ENCODE measurements at regions not wholly inside any gene's neighbourhood (a gene's known extent, or its start where the extent isn't known, plus 50 kb on each side); places are given as distances from the start of the nearest gene placed in this dataset.
A peak's percentile ranks its signal among the peaks of the same experiment; 100 is the strongest.
"Not testable (repeated sequence)": the region's sequence is repeated elsewhere in the genome, so short reads cannot be mapped to it uniquely, and the experiment has no call there.

DNA sequence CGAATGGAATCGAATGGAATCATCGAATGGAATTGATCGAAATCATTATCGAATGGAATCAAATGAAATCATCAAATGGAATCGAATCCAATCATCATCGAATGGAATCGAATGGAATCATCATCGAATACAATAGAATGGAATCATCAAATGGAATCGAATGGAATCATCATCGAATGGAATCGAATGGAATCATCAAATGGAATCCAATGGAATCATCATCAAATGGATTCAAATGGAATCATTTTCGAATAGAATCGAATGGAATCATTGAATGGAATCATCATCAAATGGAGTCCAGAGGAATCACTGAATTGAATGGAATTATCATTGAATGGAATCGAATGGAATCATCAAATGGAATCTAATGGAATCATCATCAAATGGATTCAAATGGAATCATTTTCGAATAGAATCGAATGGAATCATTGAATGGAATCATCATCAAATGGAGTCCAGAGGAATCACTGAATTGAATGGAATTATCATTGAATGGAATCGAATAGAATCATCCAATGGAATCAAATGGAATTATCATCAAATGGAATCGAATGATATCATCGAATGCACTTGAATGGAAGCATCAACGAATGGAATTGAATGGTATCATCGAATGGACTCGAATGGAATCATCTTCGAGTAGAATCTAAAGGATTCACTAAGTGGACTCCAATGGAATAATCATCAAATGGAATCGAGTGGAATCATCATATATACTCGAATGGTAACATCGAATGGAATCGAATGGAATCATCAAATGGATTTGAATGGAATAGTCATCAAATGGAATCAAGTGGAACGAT is 230.3 kb downstream of the SHCBP1 start:
- not testable (repeated sequence) for H3K36me3 ChIP-seq
- peak in 1 of 2 donors; percentile 5 for DNase-seq (ENCODE audit: low read depth in 1 of 2, low spot score in 1 of 2)

DNA sequence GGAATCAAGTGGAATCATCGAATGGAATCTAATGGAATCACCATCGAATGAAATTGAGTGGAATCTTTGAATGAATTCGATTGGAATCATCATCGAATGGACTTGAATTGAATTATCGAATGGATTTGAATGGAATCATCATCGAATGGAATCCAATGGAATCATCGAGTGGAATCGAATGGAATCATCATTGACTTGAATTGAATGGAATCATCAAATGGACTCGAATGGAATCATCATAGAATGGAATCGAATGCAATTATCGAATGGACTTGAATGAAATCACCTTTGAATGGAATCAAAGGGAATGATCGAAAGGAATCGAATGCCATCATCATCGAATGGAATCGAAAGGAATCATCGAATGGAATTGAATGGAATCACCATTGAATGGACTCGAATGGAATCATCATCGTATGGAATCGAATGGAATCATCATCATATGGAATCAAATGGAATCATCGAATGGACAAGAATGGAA is 231.6 kb downstream of the SHCBP1 start:
- not testable (repeated sequence) for H3K9me3 ChIP-seq (ENCODE audit: low read depth); H3K4me1 ChIP-seq (ENCODE audit: low read depth); H3K27ac ChIP-seq; H3K27me3 ChIP-seq; H3K4me3 ChIP-seq; H3K36me3 ChIP-seq
- peak; percentile 84 to 86 for DNase-seq (ENCODE audit: low read depth in 1 of 2, low spot score in 1 of 2)

More for the DNA sequence above, 230.3 kb downstream of the SHCBP1 start:
- H3K9me3 ChIP-seq (ENCODE audit: low read depth); H3K27ac ChIP-seq; H3K4me3 ChIP-seq; H3K4me1 ChIP-seq (ENCODE audit: low read depth); H3K27me3 ChIP-seq: not testable (repeated sequence)

DNA sequence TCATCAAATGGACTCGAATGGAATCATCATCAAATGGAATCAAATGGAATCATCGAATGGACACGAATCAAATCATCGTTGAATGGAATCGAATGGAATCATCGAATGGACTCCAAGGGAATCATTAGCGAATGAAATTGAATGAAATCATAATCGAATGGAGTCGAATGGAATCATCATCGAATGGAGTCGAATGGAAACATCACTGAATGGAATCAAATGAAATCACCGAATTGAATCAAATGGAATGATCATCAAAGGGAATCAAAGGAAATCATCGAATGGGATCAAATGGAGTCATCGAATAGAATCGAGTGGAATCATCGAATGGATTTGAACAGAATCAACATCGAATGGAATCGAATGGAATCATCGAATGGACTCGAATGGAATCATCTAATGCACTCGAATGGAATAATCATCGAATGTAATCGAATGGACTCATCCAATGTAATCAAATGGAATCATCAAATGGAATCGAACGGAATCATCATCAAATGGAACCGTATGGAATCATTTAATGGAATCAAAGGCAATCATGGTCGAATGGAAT is 232.2 kb downstream of the SHCBP1 start:
- DNase-seq (ENCODE audit: low read depth in 1 of 2, low spot score in 1 of 2); H3K27me3 ChIP-seq; H3K9me3 ChIP-seq (ENCODE audit: low read depth); H3K27ac ChIP-seq; H3K36me3 ChIP-seq; H3K4me3 ChIP-seq; H3K4me1 ChIP-seq (ENCODE audit: low read depth): not testable (repeated sequence)

DNA sequence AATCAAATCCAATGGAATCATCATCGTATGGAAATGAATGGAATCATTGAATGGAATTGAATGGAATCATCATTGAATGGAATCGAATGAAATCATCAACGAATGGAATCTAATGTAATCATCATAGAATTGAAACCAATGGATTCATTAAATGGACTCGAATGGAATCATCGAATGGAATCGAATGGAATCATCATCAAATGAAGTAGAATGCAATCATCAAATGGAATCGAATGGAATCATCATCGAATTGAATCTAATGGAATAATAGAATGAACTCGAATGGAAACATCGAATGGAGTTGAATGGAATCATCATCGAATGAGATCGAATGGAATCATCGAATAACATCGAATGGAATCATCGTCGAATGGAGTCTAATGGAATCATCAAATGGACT is 232.8 kb downstream of the SHCBP1 start:
- H3K27me3 ChIP-seq; H3K27ac ChIP-seq; H3K4me3 ChIP-seq; H3K4me1 ChIP-seq (ENCODE audit: low read depth); H3K9me3 ChIP-seq (ENCODE audit: low read depth); H3K36me3 ChIP-seq; DNase-seq (ENCODE audit: low read depth in 1 of 2, low spot score in 1 of 2): not testable (repeated sequence)

DNA sequence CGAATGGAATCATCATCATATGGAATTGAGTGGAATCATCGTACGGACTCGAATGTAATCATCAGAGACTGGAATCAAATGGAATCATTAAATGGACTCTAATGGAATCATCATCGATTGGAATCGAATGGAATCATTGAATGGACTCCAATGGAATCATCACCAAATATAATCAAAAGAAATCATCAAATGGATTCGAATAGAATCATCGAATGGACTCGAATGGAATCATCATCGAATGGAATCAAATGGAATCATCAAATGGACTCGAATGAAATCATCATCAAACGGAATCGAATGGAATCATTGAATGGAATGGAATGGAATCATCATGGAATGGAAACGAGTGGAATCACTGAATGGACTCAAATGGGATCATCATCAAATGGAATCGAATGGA is 233.5 kb downstream of the SHCBP1 start:
- not testable (repeated sequence) for H3K27me3 ChIP-seq; H3K9me3 ChIP-seq (ENCODE audit: low read depth); H3K4me3 ChIP-seq; DNase-seq (ENCODE audit: low read depth in 1 of 2, low spot score in 1 of 2); H3K4me1 ChIP-seq (ENCODE audit: low read depth); H3K36me3 ChIP-seq; H3K27ac ChIP-seq

DNA sequence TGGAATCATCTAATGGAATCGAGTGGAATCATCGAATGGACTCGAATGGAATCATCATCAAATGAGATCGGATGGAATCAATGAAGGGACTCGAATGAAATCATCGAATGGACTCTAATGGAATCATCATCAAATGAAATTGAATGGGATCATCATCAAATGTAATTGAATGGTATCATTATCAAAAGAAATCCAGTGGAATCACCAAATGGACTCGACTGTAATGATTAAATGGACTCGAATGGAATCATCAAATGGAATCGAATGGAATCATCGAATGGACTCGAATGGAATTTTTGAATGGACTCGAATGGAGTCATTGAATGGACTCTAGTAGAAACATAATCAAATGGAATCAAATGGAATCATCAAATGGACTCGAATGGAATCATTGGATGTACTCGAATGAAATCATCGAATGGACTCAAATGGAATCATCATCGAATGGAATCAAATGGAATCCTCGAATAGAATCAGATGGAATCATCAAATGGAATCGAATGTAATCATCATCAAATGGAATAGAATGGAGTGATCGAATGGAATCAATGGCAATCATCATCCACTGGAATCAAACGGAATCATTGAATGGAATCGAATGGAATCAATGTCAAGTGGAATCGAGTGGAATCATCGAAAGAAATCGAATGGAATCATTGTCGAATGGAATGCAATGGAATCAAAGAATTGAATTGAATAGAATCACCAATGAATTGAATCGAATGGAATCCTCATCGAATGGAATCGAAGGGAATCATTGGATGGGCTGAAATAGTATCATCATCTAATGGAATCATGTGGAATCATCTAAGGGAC is 234.2 kb downstream of the SHCBP1 start:
- not testable (repeated sequence) for H3K36me3 ChIP-seq; H3K4me1 ChIP-seq (ENCODE audit: low read depth); H3K9me3 ChIP-seq (ENCODE audit: low read depth); H3K27me3 ChIP-seq; H3K27ac ChIP-seq; H3K4me3 ChIP-seq
- peak in 1 of 2 donors; percentile 2 for DNase-seq (ENCODE audit: low read depth in 1 of 2, low spot score in 1 of 2)

DNA sequence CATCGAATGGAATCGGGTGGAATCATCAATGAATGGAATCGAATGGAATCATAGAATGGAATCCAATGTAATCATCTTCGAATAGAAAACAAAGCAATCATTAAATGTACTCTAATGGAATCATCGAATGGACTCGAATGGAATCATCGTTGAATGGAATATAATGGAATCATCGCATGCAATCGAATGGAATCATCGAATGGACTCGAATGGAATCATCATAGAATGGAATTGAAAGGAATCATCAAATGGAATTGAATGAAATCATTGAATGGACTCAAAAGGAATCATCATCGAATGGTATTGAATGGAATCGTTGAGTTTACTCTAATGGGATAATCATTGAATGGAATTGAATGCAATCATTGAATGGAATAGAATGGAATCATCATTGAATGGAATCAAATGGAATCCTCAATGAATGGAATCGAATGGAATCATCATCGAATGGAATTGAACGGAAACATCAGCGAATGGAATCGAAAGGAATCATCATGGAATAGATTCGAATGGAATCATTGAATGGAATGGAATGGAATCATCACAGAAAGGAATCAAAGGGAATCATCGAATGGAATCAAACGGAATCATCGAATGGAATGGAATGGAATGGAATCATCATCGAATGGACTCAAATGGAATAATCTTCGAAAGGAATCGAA is 234.9 kb downstream of the SHCBP1 start:
- not testable (repeated sequence) for H3K4me3 ChIP-seq; H3K36me3 ChIP-seq; DNase-seq (ENCODE audit: low read depth in 1 of 2, low spot score in 1 of 2); H3K9me3 ChIP-seq (ENCODE audit: low read depth); H3K27me3 ChIP-seq; H3K27ac ChIP-seq; H3K4me1 ChIP-seq (ENCODE audit: low read depth)

DNA sequence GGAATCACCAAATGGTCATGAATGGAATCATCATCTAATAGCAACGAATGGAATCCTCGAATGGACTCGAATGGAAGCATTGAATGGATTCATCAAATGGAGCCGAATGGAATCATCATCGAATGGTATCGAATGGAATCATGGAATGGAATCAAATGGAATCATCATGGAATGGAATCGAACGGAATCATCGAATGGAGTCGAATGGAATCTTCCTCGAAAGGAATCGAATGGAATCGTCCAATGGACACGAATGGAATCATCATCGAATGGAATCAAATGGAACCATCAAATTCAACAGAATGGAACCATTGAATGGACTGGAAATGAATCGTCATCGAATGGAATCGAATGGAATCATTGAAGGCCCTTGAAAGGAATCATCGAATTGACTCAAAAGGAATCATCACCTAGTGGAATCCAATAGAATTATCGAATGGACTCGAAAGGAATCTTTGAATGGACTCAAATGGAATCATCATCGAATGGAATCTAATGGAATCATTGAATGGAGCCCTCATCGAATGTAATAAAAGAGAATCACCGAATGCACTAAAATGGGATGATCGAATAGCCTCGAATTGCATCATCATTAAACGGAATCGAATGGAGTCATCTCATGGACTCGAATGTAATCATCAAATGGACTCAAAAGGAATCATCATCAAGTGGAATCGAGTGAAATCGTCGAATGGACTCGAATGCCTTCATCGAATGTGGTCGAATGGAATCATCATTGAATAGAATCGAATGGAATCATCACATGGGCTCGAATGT is 236.7 kb downstream of the SHCBP1 start:
- H3K9me3 ChIP-seq (ENCODE audit: low read depth); H3K27me3 ChIP-seq; H3K27ac ChIP-seq; H3K4me1 ChIP-seq (ENCODE audit: low read depth); H3K36me3 ChIP-seq; H3K4me3 ChIP-seq: not testable (repeated sequence)
- DNase-seq (ENCODE audit: low read depth in 1 of 2, low spot score in 1 of 2), result peak; percentile 15 to 25

DNA sequence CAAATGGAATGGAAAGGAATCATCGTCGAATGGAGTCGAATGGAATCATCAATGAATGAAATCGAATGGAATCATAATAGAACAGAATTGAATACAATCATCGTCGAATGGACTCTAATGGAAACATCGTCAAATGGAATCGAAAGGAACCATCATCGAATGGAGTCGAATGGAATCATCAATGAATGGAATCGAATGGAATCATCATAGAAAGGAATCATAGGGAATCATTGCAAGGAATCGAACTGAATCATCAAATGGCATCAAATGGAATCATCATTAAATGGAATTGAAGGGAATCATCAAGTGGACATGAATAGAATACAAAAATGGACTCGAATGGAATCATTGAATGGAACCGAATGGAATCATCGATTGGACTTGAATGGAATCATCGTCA is 237.6 kb downstream of the SHCBP1 start:
- H3K9me3 ChIP-seq (ENCODE audit: low read depth); H3K4me3 ChIP-seq; H3K36me3 ChIP-seq; H3K27ac ChIP-seq; H3K4me1 ChIP-seq (ENCODE audit: low read depth); H3K27me3 ChIP-seq: not testable (repeated sequence)
- peak in 1 of 2 donors; percentile 3 for DNase-seq (ENCODE audit: low read depth in 1 of 2, low spot score in 1 of 2)

DNA sequence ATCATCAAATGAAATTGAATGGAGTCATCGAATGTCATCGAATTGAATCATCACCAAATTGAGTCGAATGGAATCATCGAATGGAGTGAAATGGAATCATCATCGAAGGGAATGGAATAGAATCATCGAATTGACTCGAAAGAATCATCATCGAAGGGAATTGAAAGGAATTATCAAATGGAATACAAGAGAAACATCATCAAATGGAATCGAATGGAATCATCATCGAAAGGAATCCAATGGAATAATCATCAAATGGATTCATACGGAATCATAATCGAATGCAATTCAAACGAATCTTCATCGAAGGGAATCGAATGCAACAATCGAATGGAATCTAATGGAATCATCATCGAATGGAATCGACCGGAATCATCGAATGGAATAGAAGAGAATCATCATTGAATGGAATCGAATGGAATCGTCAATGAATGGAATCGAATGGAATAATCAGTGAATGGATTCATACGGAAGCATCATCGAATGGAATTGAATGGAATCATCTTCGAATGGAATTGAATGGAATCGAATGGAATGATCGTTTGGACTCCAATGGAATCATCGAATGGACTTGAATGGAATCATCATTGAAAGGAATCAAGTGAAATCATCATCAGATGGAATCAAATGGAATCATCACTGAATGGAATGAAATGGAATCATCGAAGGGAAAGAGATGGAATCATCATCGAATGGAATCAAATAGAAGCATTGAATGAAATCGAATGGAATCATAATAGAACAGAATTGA is 238.2 kb downstream of the SHCBP1 start:
- H3K9me3 ChIP-seq (ENCODE audit: low read depth); H3K27me3 ChIP-seq; H3K27ac ChIP-seq; H3K4me3 ChIP-seq; H3K4me1 ChIP-seq (ENCODE audit: low read depth); H3K36me3 ChIP-seq: not testable (repeated sequence)
- DNase-seq (ENCODE audit: low read depth in 1 of 2, low spot score in 1 of 2), result peak; percentile 5 to 34

DNA sequence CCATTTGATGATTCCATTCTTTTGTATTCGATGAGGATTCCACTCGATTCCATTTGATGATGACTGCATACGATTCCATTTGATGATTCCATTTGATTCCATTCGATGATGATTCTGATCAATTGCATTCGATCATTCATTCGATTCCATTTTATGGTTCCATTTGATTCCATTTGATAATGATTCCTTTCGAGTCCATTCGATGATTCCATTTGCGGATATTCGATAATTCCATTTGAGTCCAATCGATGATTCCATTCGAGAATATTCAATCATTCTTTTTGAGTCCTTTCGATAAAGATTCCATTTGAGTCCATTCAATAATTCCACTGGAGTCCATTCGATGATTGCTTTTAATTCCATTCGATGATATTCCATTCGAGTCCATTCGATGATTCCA is 239.1 kb downstream of the SHCBP1 start:
- not testable (repeated sequence) for H3K27me3 ChIP-seq; H3K9me3 ChIP-seq (ENCODE audit: low read depth); H3K4me1 ChIP-seq (ENCODE audit: low read depth); DNase-seq (ENCODE audit: low read depth in 1 of 2, low spot score in 1 of 2); H3K36me3 ChIP-seq; H3K4me3 ChIP-seq; H3K27ac ChIP-seq

DNA sequence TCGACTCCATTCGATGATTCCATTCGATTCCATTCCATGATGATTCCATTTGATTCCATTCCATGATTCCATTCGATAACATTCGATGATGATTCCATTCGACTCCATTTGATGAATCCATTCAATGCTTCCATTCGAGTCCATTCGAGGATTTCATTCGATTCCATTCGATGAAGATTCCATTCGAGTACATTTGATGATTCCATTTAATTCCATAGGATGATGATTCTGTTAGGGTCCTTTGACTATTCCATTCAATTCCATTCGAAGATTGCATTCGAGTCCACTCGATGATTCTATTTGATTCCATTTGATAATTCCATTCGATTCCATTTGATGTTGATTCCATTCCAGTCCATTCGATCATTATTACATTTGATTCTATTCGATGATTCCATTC is 239.8 kb downstream of the SHCBP1 start:
- not testable (repeated sequence) for H3K27me3 ChIP-seq; H3K36me3 ChIP-seq; H3K9me3 ChIP-seq (ENCODE audit: low read depth); H3K27ac ChIP-seq; H3K4me1 ChIP-seq (ENCODE audit: low read depth); H3K4me3 ChIP-seq
- peak in 1 of 2 donors; percentile 1 for DNase-seq (ENCODE audit: low read depth in 1 of 2, low spot score in 1 of 2)
